ENCODE measurements at regions not wholly inside any gene's neighbourhood (a gene's known extent, or its start where the extent isn't known, plus 50 kb on each side); places are given as distances from the start of the nearest gene placed in this dataset.

GRCh38 chr10:44281089-44281613, 103.7 kb downstream of the CXCL12 start:
- TF ChIP-seq CTCF (IDR thresholded peaks at IDR 0.05) = no peak
- TF ChIP-seq POLR2A (IDR thresholded peaks at IDR 0.05) = no peak
